Uterus (tissue), 2 donors: ENCODE measurements at regions not wholly inside any gene's neighbourhood (a gene's known extent, or its start where the extent isn't known, plus 50 kb on each side); places are given as distances from the start of the nearest gene placed in this dataset.
"Not testable (repeated sequence)": the region's sequence is repeated elsewhere in the genome, so short reads cannot be mapped to it uniquely, and the experiment has no call there.

ENCODE experiments used
- CTCF ChIP-seq, 4 experiments: fragments of 200-600 bp in 2 of 4; fragments of 450-650 bp in 2 of 4; sonication (generic) in 2 of 4; IDR thresholded peaks; one replicate each; pipeline ENCODE4 v1.5.1; 2016 to 2019; ENCODE audit warnings: antibody characterized with exemption in 4 of 4, mild to moderate bottlenecking in 2 of 4, moderate library complexity in 1 of 4
- POLR2A ChIP-seq, 2 donors: fragments of 450-650 bp; IDR thresholded peaks; one replicate each; pipeline ENCODE4 v1.6.1; 2016; ENCODE audit warnings: antibody characterized with exemption in 2 of 2, mild to moderate bottlenecking in 1 of 2, moderate library complexity in 1 of 2

GRCh38 chr6:155866676-155867390, 411.2 kb upstream of the NOX3 start:
- TF ChIP-seq CTCF, POLR2A (IDR thresholded peaks at IDR 0.05): not testable (repeated sequence)
